ENCODE measurements at regions not wholly inside any gene's neighbourhood (a gene's known extent, or its start where the extent isn't known, plus 50 kb on each side); places are given as distances from the start of the nearest gene placed in this dataset.
"Not testable (repeated sequence)": the region's sequence is repeated elsewhere in the genome, so short reads cannot be mapped to it uniquely, and the experiment has no call there.

DNA sequence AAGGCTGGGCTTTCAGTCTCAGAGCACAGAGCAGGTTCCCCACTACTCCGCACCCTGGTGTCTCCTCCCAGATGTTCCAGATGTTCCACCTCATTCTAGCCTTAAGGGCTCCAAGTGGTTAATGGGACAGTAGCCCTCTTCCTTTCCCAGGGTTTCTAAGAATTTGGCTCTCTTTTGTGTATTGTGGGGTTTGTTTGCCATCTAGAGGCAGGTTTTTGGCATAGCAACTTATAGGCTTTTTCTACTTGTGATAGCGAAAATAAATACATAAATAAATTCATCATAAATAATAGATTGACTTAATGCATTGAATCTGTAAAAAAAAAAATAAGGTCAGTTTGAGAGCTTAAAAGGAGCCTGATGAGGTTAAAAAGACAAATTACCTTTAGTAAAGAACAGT lies 86.1 kb upstream of the XKR3 start:
- peak; percentile 99 for FAIRE-seq

DNA sequence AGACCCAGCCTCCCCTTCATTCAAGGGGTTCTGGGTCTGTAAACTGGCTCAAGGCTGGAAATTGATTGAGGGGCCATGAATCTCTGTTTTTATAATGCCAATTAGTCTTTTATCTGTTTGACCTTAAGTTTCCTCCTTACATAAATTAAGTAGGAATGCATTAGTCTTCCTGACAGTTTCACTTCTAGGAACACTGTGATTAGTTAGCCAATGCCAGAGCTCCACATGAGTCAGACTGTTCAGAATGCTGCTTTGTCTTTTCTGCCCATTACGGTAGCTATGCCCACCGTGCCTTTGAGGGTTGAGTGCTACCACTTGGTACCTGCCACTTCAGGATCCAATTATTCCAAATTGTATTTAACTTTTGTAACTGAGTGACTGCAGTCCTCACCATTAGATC lies 76.8 kb upstream of the XKR3 start:
- not testable (repeated sequence) for FAIRE-seq

DNA sequence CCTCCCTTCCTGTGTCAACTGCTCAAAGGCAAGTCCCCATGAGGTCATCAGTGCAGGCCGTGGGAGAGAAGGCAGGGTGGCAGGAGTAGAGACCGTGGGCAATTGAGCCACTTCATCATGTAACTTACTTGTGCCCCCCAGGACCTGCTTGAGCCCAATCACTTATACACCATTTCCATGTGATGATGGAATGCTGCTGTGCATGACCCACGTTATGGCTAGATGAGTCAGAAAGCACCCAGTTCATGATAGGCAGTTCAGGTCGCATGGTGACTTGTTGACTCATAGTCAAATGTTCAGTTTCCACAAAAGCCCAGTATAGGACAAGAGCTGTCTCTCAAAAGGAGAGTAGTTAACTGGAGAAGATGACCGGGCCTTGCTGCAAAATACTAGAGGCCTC lies 76.4 kb upstream of the XKR3 start:
- FAIRE-seq: not testable (repeated sequence)

DNA sequence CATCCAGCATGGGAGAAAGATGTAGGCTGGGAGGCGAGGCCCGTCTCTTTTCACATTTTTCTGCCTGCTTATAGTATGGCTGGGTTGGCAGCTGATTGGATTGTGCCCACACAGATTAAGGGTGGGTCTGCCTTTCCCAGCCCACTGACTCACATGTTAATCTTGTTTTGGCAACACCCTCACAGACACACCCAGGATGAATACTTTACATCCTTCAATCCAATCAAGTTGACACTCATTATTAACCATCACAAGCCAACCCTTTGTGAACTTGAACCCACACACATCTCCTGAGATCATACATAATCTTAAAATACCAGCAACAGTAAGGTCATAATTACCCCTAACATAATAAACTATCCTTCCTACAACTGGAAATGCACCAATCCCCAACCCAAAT lies 74.1 kb upstream of the XKR3 start:
- FAIRE-seq: not testable (repeated sequence)

DNA sequence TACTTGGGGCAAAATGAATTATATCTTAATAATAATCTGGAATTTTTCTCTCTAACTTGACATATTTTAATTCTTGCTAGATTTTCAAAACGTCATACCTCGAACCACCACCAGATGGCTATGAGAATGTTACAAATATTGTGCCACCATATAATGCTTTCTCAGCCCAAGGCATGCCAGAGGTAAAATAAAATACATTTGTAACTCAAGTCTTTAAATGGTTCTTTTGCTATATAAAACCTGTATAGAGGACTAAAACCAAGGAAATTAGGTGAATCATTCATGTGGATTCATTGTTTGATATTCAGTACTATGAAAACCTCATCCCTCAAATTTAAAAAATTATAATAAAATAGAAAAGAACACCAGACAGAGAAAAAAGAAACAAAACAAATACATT lies 72.2 kb upstream of the XKR3 start:
- FAIRE-seq: peak; percentile 93

DNA sequence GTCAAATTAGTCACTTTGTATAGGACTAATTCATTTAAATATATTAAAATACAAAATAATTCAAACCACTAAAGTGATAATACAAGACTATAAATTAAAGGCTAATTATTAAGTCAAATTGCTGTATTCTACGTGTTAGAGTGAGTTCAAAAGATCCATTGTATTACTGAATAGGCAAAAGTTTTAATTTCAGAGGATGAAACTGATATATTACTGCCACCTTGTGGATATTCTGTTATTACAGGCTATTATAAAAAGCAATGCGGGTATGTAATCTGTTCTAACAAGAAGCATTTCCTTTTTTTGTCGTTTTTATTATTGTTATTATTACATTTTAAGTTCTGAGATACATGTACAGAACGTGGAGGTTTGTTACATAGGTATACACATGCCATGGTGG lies 66.7 kb upstream of the XKR3 start:
- peak; percentile 99 for FAIRE-seq

DNA sequence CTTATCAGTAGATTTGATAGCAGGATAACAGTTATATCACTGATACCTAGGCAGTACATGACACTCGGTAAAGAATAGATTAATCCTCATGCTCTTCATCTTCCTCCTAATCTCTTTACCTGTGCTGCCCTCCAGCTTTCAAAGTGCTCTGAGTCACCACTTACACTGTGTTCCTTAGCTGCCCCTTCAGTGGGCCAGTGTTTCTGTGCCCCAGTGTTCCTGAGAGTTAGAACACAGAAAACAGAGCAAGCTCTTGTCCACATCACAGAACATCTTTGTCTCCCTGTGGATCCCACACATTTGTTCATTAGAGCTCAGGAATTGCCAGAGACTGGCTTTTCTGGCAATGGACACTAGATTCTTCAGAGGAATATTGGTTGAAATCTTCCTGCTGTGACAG lies 51.1 kb upstream of the XKR3 start:
- not testable (repeated sequence) for FAIRE-seq
